Loucy (cell line): ENCODE measurements at regions not wholly inside any gene's neighbourhood (a gene's known extent, or its start where the extent isn't known, plus 50 kb on each side); places are given as distances from the start of the nearest gene placed in this dataset.

ENCODE experiments used
- CTCF ChIP-seq: fragments of 200-600 bp; sonication (generic); conservative IDR thresholded peaks from 2 replicates; pipeline ENCODE4 v1.5.1; 2014; ENCODE audit warnings: mild to moderate bottlenecking, antibody characterized with exemption, low read length
- EZH2phosphoT487 ChIP-seq: fragments of 200-600 bp; IDR thresholded peaks from 2 replicates; pipeline ENCODE4 v1.6.1; 2018; ENCODE audit warnings: antibody characterized with exemption, mild to moderate bottlenecking, moderate library complexity, borderline replicate concordance

GRCh38 chr9:87122947-87123685 lies 175.8 kb upstream of the GAS1 start:
- no peak for TF ChIP-seq CTCF
- TF ChIP-seq EZH2phosphoT487: no peak
